KBM-7 (cell line): ENCODE measurements at regions not wholly inside any gene's neighbourhood (a gene's known extent, or its start where the extent isn't known, plus 50 kb on each side); places are given as distances from the start of the nearest gene placed in this dataset.
"Not testable (repeated sequence)": the region's sequence is repeated elsewhere in the genome, so short reads cannot be mapped to it uniquely, and the experiment has no call there.

ENCODE experiments used
- DNase-seq: peaks from one replicate; pipeline ENCODE4 v3.0.0-alpha.2; 2015
- in situ Hi-C: fragments of 300-500 bp; cut with MboI; formaldehyde crosslinking; loops from 2 replicates; pipeline ENCODE4 v1.14.3; 2020; ENCODE audit warnings: low sequenced_read_pairs, low pct_unique_long_range_greater_than_20kb, mixed read lengths

GRCh38 chr17:13118311-13118710 lies 100.5 kb upstream of the ELAC2 start:
- in situ Hi-C loops = no loop called here
- DNase-seq = no peak

- DNase-seq = no peak
Measured at GRCh38 chr17:13117616-13118015, 99.8 kb upstream of the ELAC2 start.

DNA sequence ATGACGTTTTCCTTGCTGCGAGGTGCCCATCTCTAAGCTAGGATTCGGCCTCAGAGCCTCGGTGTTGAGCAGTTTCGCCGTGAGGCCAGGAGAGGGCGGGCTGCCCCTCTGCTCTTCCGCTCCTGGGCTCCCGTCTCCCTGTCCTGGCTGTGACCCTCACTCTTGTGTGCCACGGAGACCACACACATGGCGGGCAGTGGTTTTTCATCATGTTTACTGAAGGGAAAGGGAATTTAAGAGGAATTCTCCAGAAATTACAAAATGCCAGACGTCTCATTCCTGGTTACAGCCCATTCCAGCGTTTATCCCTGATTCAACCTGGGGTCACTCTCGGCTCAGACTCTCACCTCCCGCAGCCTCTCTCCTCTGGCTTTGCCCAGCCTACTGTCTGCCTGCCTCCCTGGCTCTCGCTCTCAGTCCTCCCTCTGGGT lies 96.8 kb upstream of the ELAC2 start:
- peak; percentile 47 for DNase-seq
- in situ Hi-C loops = no loop called here

More at GRCh38 chr17:13117616-13118015, 99.8 kb upstream of the ELAC2 start:
- in situ Hi-C loops = no loop called here

DNA sequence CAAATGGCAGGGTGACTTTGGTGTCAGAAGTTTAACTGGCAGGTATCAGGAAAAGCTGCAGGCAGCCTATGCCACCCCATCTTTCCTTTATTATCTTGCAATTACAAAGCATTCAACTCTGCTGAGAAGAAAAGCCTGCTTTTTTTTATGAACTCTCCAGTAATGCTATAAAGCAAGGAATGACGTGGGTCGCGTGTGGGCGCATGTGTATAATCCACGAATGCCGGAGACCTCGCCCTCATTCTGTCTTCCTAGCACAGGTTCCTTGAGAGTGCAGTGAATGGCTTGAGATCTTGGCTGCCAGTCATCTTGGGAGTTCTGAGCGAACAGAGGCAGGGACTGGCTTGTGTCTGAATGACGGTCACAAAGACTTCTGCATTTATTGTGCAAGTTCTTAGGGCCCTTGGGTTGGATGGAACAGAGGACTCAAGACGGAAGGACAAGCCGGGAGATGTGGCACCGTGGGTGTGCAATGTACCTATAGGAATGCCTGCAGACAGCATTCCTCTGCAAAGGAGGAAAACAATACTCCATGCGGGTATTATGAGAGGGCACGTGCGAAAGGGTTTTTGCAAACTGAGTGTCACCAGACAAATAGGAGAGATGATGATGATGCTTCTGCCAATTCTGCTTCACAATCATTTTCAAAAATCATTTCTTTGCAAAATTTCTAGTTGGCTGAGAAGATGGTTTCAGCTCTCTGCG lies 96.1 kb upstream of the ELAC2 start:
- no peak for DNase-seq
- in situ Hi-C loops = no loop called here

DNA sequence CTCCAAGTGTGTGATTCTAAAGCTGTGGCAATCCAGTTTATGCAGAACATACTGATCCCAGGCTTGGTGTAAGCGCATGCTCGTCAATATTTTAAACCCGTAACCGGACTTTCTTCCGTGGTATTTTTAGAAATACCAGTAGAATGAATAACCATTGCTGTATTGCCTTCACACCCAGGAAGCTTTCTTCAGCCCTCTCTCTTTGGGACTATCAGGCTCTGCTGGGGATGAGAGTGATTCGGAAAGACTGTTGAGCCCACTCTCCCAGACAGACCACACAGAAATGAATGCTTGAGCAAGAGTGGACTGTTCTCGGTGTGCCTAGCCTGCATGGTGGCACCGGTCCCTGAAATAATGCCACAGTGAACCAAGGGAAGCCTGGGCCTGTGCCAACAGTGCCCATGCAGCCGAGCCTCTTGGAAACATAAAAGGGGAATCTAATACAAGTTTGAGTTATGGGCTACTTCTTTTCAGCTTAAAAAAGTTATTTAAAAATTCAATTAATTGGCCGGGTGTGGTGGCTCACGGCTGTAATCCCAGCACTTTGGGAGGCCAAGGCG lies 89.9 kb upstream of the ELAC2 start:
- DNase-seq = no peak
- in situ Hi-C loops = no loop called here

DNA sequence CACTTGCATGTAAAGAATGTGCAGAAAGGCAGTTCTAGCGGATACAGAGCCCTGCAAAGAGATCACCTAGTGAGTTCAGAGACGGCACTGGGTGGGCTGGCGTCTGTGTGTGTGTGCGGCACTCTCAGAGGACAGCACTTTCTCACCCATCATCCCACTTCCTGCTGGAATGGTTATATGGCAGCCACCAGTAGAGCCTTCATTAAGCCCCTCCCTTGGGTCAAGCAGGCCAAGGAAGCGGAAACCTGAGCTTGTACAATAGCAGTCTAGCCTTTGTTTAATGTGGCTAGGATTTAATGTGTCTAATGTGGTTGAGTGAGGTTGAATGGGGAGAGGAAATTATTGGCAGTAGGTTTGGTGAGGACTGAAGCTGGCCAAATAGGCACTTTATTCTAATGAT lies 88.3 kb upstream of the ELAC2 start:
- in situ Hi-C loops = no loop called here
- no peak for DNase-seq

DNA sequence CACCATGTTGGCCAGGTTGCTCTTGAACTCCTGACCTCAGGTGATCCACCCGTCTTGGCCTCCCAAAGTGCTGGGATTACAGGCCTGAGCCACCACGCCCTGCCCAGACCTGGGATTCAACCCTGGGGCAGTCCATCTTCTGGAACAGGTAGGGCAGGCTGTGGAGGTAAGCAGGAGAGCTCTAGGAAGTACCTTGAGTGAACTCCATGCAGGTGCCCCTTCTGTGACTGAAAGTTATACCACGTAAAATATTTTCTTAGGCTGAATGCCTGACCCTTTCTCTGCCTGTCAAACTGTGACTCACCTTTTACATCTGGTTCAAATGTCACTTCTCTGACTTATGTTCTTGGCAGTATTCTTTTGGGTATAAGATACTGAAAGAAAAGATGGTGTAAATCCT lies 86.7 kb upstream of the ELAC2 start:
- DNase-seq = no peak
- in situ Hi-C loops = no loop called here

GRCh38 chr17:13102477-13102876 lies 84.7 kb upstream of the ELAC2 start:
- in situ Hi-C loops = no loop called here
- DNase-seq = peak; percentile 62

DNA sequence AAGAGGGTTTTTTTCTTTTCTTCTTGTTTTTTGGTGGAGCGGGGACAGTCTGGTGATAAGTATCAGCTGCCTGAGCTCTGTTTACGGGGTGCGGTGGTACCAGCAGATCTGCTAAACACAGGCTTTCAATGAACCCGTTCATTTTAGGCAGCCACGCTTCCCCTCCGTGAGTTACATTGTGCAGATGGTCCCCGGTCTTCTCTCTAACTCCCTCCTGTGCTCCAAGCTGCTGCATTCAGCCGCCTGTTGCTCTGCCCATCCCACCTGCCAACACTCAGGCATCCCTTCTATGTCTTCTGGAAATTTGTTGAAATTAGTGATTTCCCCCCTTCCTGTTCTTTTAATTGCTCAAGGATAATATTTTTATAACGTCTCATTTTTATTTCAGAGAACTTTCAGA lies 82.1 kb upstream of the ELAC2 start:
- in situ Hi-C loops = no loop called here
- no peak for DNase-seq

- in situ Hi-C loops = no loop called here
- no peak for DNase-seq
Measured at GRCh38 chr17:13099089-13099735, 81.4 kb upstream of the ELAC2 start.

DNA sequence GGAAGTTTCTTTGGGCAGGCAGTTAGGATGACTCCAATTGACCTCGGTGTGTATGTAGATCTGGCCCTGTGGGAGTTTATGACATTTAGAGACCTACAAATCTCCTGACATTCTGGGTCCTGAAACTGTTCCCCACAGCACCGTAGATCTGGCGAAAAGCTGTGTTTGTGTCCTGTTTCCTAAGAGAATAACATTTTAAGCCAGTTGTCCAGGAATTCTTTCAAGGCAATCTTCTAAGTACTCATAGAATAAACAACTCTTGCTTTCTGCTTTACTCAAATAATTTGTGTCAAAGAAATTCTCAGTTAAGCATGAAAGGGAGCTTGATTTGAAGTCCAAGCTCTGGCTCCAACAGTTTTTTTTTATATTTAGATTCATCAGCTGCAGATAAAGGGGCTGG lies 78.5 kb upstream of the ELAC2 start:
- DNase-seq = no peak
- in situ Hi-C loops = no loop called here

- in situ Hi-C loops, DNase-seq: not testable (repeated sequence)
Measured at GRCh38 chr17:13092010-13092409, 74.2 kb upstream of the ELAC2 start.

DNA sequence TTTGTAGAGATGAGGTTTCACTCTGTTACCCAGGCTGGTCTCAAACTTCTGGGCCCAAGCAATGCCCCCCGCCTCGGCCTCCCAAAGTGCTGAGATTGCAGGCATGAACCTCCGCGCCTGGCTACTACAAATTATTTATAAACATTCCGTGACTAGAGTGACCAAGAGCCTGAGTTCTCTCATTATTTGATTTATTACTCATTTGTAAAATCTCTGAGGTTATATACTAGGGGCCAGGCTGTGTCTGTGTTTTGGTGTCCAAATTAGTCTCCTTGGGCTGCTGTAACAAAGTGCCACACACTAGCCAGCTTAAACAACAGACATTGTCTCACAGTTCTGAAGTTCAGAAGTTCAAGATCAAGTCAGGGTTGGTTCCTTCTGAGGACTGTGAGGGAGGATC lies 70.8 kb upstream of the ELAC2 start:
- in situ Hi-C loops = no loop called here

DNA sequence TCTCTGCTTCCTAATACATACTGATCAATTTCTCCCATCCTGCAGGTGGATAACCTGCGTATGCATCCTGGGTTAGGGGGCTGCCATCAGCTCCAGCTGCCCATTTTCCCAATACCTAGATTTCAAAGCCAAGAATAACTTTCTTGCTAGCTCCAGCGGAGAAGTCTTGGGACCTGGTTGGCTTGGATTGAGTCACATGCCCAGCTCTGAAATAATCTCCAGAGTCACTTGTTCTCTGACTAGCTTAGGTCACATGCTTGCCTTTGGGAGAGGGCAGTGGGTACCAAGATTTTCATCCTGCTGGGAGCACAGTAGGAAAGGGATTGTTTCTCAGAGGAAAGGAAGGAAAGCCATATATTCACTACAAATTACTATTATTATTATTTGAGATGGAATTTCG lies 70.0 kb upstream of the ELAC2 start:
- in situ Hi-C loops = no loop called here
- DNase-seq = no peak

More for the DNA sequence above, 70.8 kb upstream of the ELAC2 start:
- DNase-seq = no peak

DNA sequence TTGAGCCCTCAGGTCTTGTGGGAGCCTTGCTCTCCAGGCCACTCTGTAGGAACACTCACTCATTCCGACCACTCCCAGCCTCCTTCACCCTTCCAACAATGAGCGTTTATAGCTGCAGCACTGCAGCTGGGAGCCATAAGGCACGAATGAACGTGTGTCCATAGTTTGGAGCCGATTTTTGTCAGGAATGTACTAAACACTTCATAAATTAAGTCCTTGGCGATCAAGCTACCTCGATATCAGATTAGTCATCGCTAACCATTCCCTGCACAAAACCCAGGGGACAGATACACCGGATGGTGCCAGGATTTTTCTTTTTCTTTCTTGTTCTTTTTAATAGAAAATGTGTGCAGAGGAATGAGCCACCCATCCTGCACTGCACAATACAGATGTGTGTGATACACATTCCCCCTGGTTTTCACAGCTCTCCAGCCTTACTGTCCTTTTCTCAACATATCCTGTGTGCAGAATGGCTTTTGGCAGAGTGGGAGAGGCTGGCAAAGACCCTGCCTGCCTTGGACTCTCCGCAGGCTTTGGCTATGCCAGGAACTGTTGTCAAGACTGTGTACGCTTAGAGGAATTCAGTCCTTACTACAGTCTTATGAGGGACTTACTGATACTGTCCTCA lies 68.4 kb upstream of the ELAC2 start:
- in situ Hi-C loops = no loop called here
- no peak for DNase-seq

DNA sequence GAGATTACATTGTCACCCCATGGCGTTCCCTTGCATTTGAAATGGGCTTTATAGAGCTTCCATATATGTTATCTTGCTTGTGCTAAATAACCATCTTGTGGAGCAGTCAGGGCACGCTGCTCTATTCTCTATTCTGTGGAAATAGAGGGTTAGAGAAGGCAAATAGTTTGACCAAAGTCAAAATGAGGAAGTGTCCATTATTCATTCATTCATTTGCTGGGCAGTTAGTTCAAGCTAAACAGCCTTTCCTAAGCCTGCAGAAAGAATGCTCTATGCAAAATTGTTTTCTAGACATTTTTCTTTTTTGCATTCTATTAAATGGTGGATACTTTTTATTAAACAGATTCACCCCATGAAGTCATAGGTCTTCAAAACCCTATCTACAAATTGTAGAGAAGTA lies 67.8 kb upstream of the ELAC2 start:
- DNase-seq = no peak
- in situ Hi-C loops = no loop called here

DNA sequence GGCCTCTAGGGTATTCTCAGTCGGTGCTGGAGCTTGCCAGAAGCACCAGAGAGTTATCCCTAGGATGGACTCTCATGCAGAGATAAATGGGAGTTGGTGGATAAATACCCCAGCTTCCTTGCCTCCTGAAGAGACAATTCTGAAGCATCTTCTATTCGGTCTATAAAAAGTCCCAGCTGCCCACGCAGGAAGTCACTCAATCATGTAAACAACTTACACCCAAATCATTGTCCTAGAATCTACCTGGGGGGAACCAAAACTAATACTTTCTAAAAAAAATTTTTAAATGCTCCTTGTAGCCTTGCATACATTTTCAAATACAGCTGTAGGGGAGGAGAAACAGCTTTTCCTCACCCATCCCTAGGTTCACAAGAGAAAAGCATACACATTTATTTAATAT lies 66.6 kb upstream of the ELAC2 start:
- no peak for DNase-seq
- in situ Hi-C loops = no loop called here

DNA sequence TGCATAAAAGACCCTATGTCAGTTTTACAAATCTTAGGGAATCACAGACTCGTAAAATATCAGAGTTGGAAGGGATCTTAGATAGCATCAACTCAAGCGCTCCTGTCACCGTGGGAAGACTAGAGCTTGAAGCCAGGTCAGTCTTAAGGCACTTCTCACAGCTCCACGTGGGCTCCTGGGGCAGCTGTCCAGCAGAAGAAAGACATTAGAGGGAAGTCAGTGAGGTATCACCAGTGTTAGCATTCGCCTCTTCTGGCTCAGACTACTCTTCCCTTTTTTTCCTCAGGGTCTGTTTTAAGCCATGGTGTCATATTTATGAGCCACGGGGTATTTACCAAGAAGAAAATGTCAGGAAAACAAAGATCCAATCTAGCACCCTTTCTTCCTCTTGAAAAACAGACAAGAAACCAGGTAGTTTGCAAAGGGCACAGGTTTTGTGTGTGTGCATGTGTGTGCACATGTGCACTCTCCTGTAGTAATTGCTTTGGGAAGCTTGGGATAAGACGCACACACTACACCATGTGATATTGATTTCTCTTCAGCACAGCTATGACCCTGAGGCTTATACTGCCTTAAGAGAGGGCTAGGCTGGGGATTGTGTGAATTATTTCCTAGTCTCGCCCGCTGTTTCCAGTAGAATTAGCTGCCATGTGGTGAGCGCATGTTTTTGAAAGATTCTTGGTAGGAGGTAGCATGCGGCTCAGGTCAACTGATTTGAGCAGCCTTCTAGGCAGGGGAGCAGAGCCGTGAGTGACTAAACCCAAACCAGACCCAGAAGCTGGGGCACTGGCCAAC lies 61.0 kb upstream of the ELAC2 start:
- in situ Hi-C loops = no loop called here
- DNase-seq = no peak

GRCh38 chr17:13076905-13077304 lies 59.1 kb upstream of the ELAC2 start:
- DNase-seq = no peak
- in situ Hi-C loops = no loop called here

GRCh38 chr17:13074026-13074425 lies 56.2 kb upstream of the ELAC2 start:
- in situ Hi-C loops = no loop called here
- DNase-seq = no peak
